Type B pancreatic cell (in vitro differentiated cells): ENCODE measurements at regions not wholly inside any gene's neighbourhood (a gene's known extent, or its start where the extent isn't known, plus 50 kb on each side); places are given as distances from the start of the nearest gene placed in this dataset.
"Not testable (repeated sequence)": the region's sequence is repeated elsewhere in the genome, so short reads cannot be mapped to it uniquely, and the experiment has no call there.

ENCODE experiments used
- DNase-seq: peaks from one replicate; pipeline ENCODE4 v3.0.0; 2021; ENCODE audit warnings: mixed read lengths; ENCODE audit not compliant: unreplicated experiment; ENCODE audit errors: extremely low spot score
- H3K27ac Mint-ChIP-seq: 2 replicates; pipeline ENCODE4 v1.8.0; 2021; ENCODE audit warnings: mild to moderate bottlenecking, mixed read lengths
- H3K27me3 Mint-ChIP-seq: 2 replicates; pipeline ENCODE4 v1.8.0; 2021; ENCODE audit warnings: mixed read lengths
- H3K36me3 Mint-ChIP-seq: 2 replicates; pipeline ENCODE4 v1.8.0; 2021; ENCODE audit warnings: mixed read lengths
- H3K4me1 Mint-ChIP-seq: one replicate; pipeline ENCODE4 v1.8.0; 2021; ENCODE audit warnings: mixed read lengths; ENCODE audit not compliant: unreplicated experiment
- H3K4me3 Mint-ChIP-seq: 2 replicates; pipeline ENCODE4 v1.8.0; 2021; ENCODE audit warnings: mild to moderate bottlenecking, mixed read lengths
- H3K9me3 Mint-ChIP-seq: 2 replicates; pipeline ENCODE4 v1.8.0; 2021; ENCODE audit warnings: mixed read lengths
- CTCF ChIP-seq: fragments of 200-600 bp; sonication (generic); conservative IDR thresholded peaks from 2 replicates; pipeline ENCODE4 v1.5.0; 2021; ENCODE audit warnings: antibody characterized with exemption, mild to moderate bottlenecking

- H3K9me3 Mint-ChIP-seq, H3K4me3 Mint-ChIP-seq, H3K27me3 Mint-ChIP-seq, H3K36me3 Mint-ChIP-seq, H3K4me1 Mint-ChIP-seq, H3K27ac Mint-ChIP-seq, DNase-seq: not testable (repeated sequence)
Measured at GRCh38 chr7:135872861-135873260, 104.3 kb downstream of the MTPN start.

GRCh38 chr7:135862586-135863340 lies 114.2 kb upstream of the FAM180A start:
- no peak for TF ChIP-seq CTCF
- no peak for DNase-seq
- peaks cover 11% of the 10 kb centered on the region for H3K4me1 Mint-ChIP-seq
- H3K4me3 Mint-ChIP-seq: peak overlapping the region; percentile 17
- H3K36me3 Mint-ChIP-seq: peaks cover 3% of the 10 kb centered on the region
- H3K27ac Mint-ChIP-seq: peak overlapping the region; percentile 0
- H3K27me3 Mint-ChIP-seq: no peaks in the 10 kb centered on the region
- H3K9me3 Mint-ChIP-seq: peaks cover 4% of the 10 kb centered on the region

- H3K4me3 Mint-ChIP-seq: no peak overlapping the region
- no peak for DNase-seq
- H3K36me3 Mint-ChIP-seq: peaks cover 3% of the 10 kb centered on the region
- no peak overlapping the region for H3K27ac Mint-ChIP-seq
- no peak for TF ChIP-seq CTCF
- peaks cover 21% of the 10 kb centered on the region for H3K4me1 Mint-ChIP-seq
- peaks cover 4% of the 10 kb centered on the region for H3K9me3 Mint-ChIP-seq
- no peaks in the 10 kb centered on the region for H3K27me3 Mint-ChIP-seq
Measured at GRCh38 chr7:135859538-135859937, 110.9 kb upstream of the FAM180A start.

- Mint-ChIP-seq H3K4me3 (no peak overlapping the region), H3K27ac (no peak overlapping the region), H3K4me1 (peaks cover 21% of the 10 kb centered on the region), H3K27me3 (no peaks in the 10 kb centered on the region), H3K9me3 (peaks cover 5% of the 10 kb centered on the region), H3K36me3 (peaks cover 3% of the 10 kb centered on the region)
- no peak for TF ChIP-seq CTCF
- DNase-seq: no peak
Measured at GRCh38 chr7:135858851-135859250, 110.2 kb upstream of the FAM180A start.

- peaks cover 3% of the 10 kb centered on the region for H3K36me3 Mint-ChIP-seq
- H3K4me1 Mint-ChIP-seq: peaks cover 23% of the 10 kb centered on the region
- TF ChIP-seq CTCF: no peak
- DNase-seq: no peak
- H3K27ac Mint-ChIP-seq: no peak overlapping the region
- peaks cover 9% of the 10 kb centered on the region for H3K9me3 Mint-ChIP-seq
- no peak overlapping the region for H3K4me3 Mint-ChIP-seq
- H3K27me3 Mint-ChIP-seq: no peaks in the 10 kb centered on the region
Measured at GRCh38 chr7:135858379-135858778, 109.8 kb upstream of the FAM180A start.

GRCh38 chr7:135857519-135858274 lies 109.1 kb upstream of the FAM180A start:
- no peak overlapping the region for H3K27ac Mint-ChIP-seq
- no peak for DNase-seq
- H3K36me3 Mint-ChIP-seq: peaks cover 3% of the 10 kb centered on the region
- H3K4me1 Mint-ChIP-seq: peaks cover 18% of the 10 kb centered on the region
- no peak overlapping the region for H3K4me3 Mint-ChIP-seq
- peaks cover 13% of the 10 kb centered on the region for H3K9me3 Mint-ChIP-seq
- no peak for TF ChIP-seq CTCF
- no peaks in the 10 kb centered on the region for H3K27me3 Mint-ChIP-seq
